GM13976 (cell line): ENCODE measurements at regions not wholly inside any gene's neighbourhood (a gene's known extent, or its start where the extent isn't known, plus 50 kb on each side); places are given as distances from the start of the nearest gene placed in this dataset.

Experiments
- DNase-seq: peaks from one replicate; pipeline ENCODE4 v3.0.0; 2012; ENCODE audit warnings: low spot score
- in situ Hi-C: fragments of 300-500 bp; cut with MboI; formaldehyde crosslinking; loops from one replicate; pipeline ENCODE4 v1.12.0; 2022; ENCODE audit warnings: low sequenced_read_pairs, mixed read lengths, inconsistent platforms; ENCODE audit not compliant: unreplicated experiment
- TF ChIP-seq, protein P1 (sequence below): IDR thresholded peaks from 2 replicates; pipeline ENCODE4 v1.5.1; 2012; ENCODE audit warnings: borderline replicate concordance, mild to moderate bottlenecking; ENCODE audit not compliant: insufficient read depth; ENCODE audit errors: extremely low read depth, missing control alignments, control extremely low read depth

DNA sequence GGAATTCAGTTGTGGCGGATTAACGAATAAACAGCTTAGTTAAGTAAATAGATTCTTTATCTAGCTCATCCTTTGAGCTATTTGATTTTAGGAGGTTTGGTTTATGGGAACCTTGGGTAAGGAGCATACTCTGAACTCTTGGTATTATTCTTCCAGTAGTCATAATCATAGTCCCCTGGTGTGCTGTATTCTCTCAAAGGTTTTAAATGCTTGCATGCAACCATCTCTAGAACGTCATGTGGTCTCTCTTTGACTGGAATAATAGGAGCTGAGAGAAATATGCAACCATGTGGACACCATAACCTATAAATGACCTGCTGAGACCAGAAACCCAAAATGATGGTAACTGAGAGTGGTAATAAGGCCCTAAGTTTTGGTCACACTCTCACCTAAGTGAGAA, 951.6 kb upstream of the MIR17HG start:
- DNase-seq = no peak
- in situ Hi-C loops = no loop called here
- TF ChIP-seq, protein P1, sequence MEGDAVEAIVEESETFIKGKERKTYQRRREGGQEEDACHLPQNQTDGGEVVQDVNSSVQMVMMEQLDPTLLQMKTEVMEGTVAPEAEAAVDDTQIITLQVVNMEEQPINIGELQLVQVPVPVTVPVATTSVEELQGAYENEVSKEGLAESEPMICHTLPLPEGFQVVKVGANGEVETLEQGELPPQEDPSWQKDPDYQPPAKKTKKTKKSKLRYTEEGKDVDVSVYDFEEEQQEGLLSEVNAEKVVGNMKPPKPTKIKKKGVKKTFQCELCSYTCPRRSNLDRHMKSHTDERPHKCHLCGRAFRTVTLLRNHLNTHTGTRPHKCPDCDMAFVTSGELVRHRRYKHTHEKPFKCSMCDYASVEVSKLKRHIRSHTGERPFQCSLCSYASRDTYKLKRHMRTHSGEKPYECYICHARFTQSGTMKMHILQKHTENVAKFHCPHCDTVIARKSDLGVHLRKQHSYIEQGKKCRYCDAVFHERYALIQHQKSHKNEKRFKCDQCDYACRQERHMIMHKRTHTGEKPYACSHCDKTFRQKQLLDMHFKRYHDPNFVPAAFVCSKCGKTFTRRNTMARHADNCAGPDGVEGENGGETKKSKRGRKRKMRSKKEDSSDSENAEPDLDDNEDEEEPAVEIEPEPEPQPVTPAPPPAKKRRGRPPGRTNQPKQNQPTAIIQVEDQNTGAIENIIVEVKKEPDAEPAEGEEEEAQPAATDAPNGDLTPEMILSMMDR = no peak

DNA sequence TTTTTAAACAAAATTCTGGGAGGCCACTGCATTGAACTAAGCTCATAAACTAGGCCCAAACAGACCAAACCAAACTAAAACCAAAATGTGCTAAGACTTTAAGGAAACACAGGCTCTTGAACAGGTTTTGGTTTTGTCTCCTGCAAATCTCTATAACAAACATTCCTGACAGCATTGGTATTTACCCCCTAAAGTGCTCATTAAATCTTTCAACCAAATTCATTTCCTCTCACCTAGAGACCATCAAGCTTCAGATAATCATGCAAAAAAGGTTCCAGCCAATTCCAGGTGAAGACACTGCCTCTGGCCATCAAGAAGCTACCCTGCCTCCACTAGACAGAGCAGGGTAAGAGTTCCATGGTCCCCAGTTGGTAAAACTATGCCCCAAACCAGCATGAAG, 951.2 kb upstream of the MIR17HG start:
- in situ Hi-C loops = no loop called here
- no peak for DNase-seq
- TF ChIP-seq, protein P1 = no peak

DNA sequence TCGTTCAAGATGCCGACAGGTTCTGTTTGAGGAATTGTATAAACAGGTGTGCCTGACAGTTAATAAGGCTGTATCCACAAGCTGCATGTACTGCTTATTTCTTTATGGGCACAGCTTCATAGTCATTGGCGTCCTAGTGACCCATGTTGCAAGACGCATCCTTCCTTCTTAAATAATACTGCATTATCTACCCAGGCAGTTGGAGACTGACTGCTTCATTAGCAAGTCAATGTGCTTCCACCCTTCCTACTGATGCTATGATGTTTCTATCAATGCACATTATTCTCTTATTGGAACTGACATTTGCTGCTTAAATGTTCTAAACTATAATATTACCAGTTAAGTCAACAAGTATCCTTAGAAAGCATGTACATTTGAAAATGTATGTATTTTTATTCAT, 950.0 kb upstream of the MIR17HG start:
- no peak for DNase-seq
- in situ Hi-C loops = no loop called here
- TF ChIP-seq, protein P1 = no peak

DNA sequence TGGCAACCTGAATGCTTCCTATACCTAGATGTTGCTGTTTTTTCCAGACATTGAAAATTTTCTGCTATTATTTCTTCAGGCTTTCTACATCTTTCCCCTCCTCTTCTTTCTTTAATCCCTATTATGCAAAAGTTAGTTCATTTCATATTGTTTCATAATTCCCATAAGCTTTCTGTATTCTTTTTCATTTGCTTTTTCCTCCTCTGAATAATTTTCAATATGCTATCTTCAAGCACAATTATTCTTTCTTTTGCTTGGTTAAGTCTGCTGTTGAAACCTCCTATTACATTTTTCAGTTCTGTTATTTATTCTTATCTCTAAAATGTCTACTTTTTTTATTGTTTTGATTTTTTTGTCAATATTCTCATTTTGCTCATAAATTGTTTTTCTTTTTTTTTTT, 947.1 kb upstream of the MIR17HG start:
- TF ChIP-seq, protein P1 = no peak
- no peak for DNase-seq
- in situ Hi-C loops = no loop called here

DNA sequence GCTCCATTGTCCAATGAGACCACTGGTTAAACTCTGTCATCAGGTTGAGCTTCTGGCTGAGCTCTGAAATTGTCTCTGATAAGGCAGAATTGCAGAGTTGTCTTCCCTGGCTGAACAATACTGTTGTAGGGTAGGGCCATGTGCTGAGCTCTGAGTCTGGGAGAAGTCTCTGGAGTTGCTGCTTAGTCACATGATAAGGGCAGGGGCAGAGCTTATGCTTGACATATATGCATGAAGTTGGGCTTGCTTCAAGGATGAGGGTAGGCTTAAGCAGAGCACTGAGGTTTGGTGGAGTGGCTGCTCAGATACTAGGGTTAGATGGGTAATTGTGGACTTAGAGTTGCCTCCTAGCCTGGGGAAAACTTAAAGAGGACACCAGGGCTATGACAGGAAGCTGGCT, 946.3 kb upstream of the MIR17HG start:
- in situ Hi-C loops = no loop called here
- TF ChIP-seq, protein P1 = no peak
- DNase-seq = no peak

DNA sequence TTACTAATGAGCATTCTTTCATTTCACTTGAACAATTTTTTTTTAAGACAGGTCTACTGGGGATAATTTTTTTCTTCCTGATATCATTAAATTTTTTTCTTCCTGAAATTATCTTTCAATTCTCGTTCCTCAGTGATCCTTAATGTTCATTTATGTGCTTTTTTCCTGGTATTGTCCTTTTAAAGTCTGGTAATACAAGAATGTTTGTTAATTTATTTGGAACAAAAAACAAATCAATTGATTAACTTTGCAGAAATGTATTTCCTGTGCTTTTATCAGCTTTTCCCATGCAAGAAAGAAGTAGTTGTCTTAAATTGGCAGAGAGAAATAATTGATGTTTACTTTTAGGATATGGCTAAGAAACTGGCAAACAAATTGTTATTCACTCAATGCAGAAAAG, 945.4 kb upstream of the MIR17HG start:
- no peak for DNase-seq
- in situ Hi-C loops = no loop called here
- TF ChIP-seq, protein P1 = no peak

DNA sequence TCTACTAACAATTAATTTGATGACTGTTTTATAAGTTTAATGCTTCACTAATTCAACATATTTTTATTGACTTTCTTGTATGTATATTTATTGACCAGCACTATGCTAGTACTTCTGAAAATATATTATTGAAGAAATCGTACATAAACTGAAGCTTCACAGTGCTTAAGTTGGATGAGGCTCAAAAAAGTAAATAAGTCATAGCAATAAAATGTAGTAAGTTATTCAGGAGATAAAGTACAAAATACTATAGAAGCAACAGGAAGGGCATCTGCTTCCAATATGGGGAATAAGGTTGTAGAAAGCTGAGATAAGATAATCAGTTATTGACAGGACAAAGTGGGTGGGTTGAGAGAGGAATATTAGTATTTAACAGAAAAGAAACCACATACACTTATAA, 944.9 kb upstream of the MIR17HG start:
- in situ Hi-C loops = no loop called here
- TF ChIP-seq, protein P1 = no peak
- no peak for DNase-seq
